Vagina (tissue), 2 donors: ENCODE measurements at regions not wholly inside any gene's neighbourhood (a gene's known extent, or its start where the extent isn't known, plus 50 kb on each side); places are given as distances from the start of the nearest gene placed in this dataset.

ENCODE experiments used
- DNase-seq, 2 donors: peaks; one replicate each; pipeline ENCODE4 v3.0.0-alpha.2; 2017; ENCODE audit errors: extremely low spot score in 2 of 2
- H3K27ac ChIP-seq: fragments of 200-600 bp; sonication (generic); one replicate; pipeline ENCODE4 v1.5.1; 2019
- H3K27me3 ChIP-seq: fragments of 200-600 bp; sonication (generic); one replicate; pipeline ENCODE4 v1.5.1; 2019
- H3K36me3 ChIP-seq, 2 donors: fragments of 200-600 bp; sonication (generic); one replicate each; pipeline ENCODE4 v1.5.1; 2017 to 2019
- H3K4me1 ChIP-seq: fragments of 200-600 bp; sonication (generic); one replicate; pipeline ENCODE4 v1.5.1; 2019
- H3K4me3 ChIP-seq, 2 donors: fragments of 200-600 bp; sonication (generic); 1 replicate in 1 of 2; 2 replicates in 1 of 2; pipeline ENCODE4 v1.5.1; 2016 to 2019
- H3K9me3 ChIP-seq: fragments of 200-600 bp; sonication (generic); one replicate; pipeline ENCODE4 v1.5.1; 2019
- CTCF ChIP-seq, 3 experiments: fragments of 450-650 bp in 2 of 3; fragments of 200-600 bp in 1 of 3; sonication (generic) in 1 of 3; IDR thresholded peaks; one replicate each; pipeline ENCODE4 v1.5.1; 2017 to 2019; ENCODE audit warnings: antibody characterized with exemption in 3 of 3, mild to moderate bottlenecking in 2 of 3, moderate library complexity in 2 of 3
- POLR2A ChIP-seq, 2 donors: fragments of 450-650 bp; IDR thresholded peaks; one replicate each; pipeline ENCODE4 v1.6.1; 2017; ENCODE audit warnings: antibody characterized with exemption in 2 of 2, mild to moderate bottlenecking in 2 of 2, moderate library complexity in 2 of 2
- POLR2AphosphoS5 ChIP-seq, 2 donors: sonication (generic); formaldehyde crosslinking; IDR thresholded peaks; one replicate each; pipeline ENCODE4 v1.9.0; 2017; ENCODE audit warnings: antibody characterized with exemption in 2 of 2, mild to moderate bottlenecking in 2 of 2, low read depth in 1 of 2; ENCODE audit not compliant: insufficient read depth in 1 of 2
- intact Hi-C: fragments of 100-400 bp; cut with DNase I; formaldehyde crosslinking; loops from one replicate; pipeline ENCODE4 v1.15.1; 2023

DNA sequence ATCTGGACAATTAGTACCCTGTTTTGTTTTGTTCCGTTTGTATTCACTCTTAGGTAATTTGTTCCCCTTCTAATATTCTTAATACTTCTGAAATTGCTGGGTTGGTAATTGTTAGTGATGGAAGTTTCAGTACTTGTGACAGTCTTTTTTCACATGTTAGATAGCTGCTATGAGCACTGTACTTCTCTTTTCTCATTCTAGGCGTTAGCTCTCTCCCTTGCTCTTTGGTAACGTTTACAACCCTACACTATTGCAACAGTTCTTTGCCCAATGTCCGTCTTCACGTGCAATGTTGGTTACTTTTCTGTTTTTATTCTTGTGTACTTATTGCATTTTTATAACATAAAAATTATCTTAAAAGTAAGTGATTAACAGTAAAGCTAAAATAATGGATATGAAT is 1509.0 kb downstream of the MAT2B start:
- TF ChIP-seq CTCF (IDR thresholded peaks at IDR 0.05), result no peak
- TF ChIP-seq POLR2AphosphoS5 (IDR thresholded peaks at IDR 0.05; ENCODE audit: insufficient read depth in 1 of 2, low read depth in 1 of 2), result no peak
- no peak for TF ChIP-seq POLR2A (IDR thresholded peaks at IDR 0.05)
- Histone ChIP-seq H3K36me3 (no peaks in the 10 kb centered on the region), H3K4me1 (no peaks in the 10 kb centered on the region), H3K27me3 (no peaks in the 10 kb centered on the region), H3K4me3 (no peak overlapping the region), H3K27ac (no peak overlapping the region), H3K9me3 (no peaks in the 10 kb centered on the region)
- no peak for DNase-seq
- intact Hi-C loops, result no loop called here

GRCh38 chr5:165015126-165015525 is 1509.7 kb downstream of the MAT2B start:
- intact Hi-C loops, result no loop called here
- Histone ChIP-seq H3K9me3 (no peaks in the 10 kb centered on the region), H3K27me3 (no peaks in the 10 kb centered on the region), H3K27ac (no peak overlapping the region), H3K4me3 (no peak overlapping the region), H3K4me1 (no peaks in the 10 kb centered on the region), H3K36me3 (no peaks in the 10 kb centered on the region)
- TF ChIP-seq CTCF (IDR thresholded peaks at IDR 0.05) (no peak), POLR2AphosphoS5 (IDR thresholded peaks at IDR 0.05; ENCODE audit: insufficient read depth in 1 of 2, low read depth in 1 of 2) (no peak), POLR2A (IDR thresholded peaks at IDR 0.05) (no peak)
- DNase-seq, result no peak

DNA sequence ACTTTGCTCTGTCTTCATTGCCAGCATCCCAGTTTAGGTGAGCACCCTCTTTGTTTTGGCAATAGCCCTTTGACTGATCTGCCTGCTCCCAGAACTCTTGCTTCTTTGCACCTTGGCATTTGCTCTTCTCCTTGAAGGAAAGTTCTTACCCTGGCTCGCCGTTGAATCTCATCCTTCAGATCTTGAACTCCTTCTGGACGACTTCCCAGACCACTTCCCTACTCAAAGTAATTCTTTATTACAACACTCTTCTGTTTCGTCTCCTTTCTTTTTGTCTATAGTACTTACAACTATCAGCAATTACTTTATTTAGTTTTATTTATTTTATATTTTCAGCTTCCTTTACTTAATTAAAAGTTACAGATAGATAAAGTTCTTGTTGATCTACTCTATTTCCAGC is 1510.1 kb downstream of the MAT2B start:
- H3K4me1 ChIP-seq, result no peaks in the 10 kb centered on the region
- no peaks in the 10 kb centered on the region for H3K36me3 ChIP-seq
- DNase-seq, result no peak
- H3K27ac ChIP-seq, result no peak overlapping the region
- no peaks in the 10 kb centered on the region for H3K27me3 ChIP-seq
- H3K9me3 ChIP-seq, result no peaks in the 10 kb centered on the region
- no peak overlapping the region for H3K4me3 ChIP-seq
- intact Hi-C loops, result no loop called here
- TF ChIP-seq POLR2A (IDR thresholded peaks at IDR 0.05) (no peak), POLR2AphosphoS5 (IDR thresholded peaks at IDR 0.05; ENCODE audit: insufficient read depth in 1 of 2, low read depth in 1 of 2) (no peak)

DNA sequence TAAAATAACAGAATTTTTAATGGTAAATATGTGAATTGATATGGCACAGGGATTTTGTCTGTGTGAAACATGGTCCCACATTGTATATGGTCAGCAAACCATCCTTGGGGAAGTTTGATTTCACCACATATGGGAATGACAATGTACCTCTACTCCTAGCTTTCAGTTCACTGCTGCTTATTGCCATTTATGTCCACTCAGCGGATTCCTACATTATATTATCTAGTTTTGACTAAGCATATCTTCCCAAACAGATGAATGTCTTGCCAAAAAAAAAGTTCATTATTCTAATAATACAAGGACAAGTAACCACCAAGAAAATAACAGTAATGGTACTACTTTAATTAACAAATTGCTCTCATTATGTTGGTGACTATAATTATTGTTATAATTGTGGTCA is 1521.6 kb downstream of the MAT2B start:
- H3K27ac ChIP-seq, result no peak overlapping the region

DNA sequence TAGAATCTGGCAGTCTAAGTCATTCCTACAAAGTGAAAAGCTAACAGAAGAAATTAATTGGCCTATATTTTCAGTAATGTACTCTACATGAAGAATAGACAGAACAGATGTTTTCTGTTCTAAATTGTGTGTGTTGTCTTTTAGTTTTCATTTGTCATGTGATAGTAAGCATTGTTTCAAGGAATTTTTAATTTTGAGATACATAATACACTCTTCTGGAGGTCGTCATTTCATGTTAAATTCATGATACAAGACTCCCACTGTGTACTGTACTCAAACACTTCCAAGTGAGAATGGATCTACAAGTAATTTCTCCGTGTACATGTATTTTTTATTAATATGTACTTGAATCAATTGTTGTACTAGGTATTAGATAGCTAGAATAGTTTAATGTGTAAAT is 1522.9 kb downstream of the MAT2B start:
- Histone ChIP-seq H3K27me3 (no peaks in the 10 kb centered on the region), H3K27ac (no peak overlapping the region), H3K9me3 (no peaks in the 10 kb centered on the region), H3K4me1 (no peaks in the 10 kb centered on the region), H3K36me3 (no peaks in the 10 kb centered on the region), H3K4me3 (no peak overlapping the region)
- no peak for DNase-seq
- intact Hi-C loops, result no loop called here
- no peak for TF ChIP-seq CTCF (IDR thresholded peaks at IDR 0.05)
- no peak for TF ChIP-seq POLR2AphosphoS5 (IDR thresholded peaks at IDR 0.05; ENCODE audit: insufficient read depth in 1 of 2, low read depth in 1 of 2)
- no peak for TF ChIP-seq POLR2A (IDR thresholded peaks at IDR 0.05)

More for the DNA sequence above, 1521.6 kb downstream of the MAT2B start:
- TF ChIP-seq POLR2A (IDR thresholded peaks at IDR 0.05), result no peak
- no peak for TF ChIP-seq POLR2AphosphoS5 (IDR thresholded peaks at IDR 0.05; ENCODE audit: insufficient read depth in 1 of 2, low read depth in 1 of 2)
- no peak for TF ChIP-seq CTCF (IDR thresholded peaks at IDR 0.05)
- no peak overlapping the region for H3K4me3 ChIP-seq
- no peaks in the 10 kb centered on the region for H3K36me3 ChIP-seq
- no peaks in the 10 kb centered on the region for H3K4me1 ChIP-seq
- H3K27me3 ChIP-seq, result no peaks in the 10 kb centered on the region
- DNase-seq, result no peak
- intact Hi-C loops, result no loop called here
- H3K9me3 ChIP-seq, result no peaks in the 10 kb centered on the region
